A673 (cell line): ENCODE measurements at regions not wholly inside any gene's neighbourhood (a gene's known extent, or its start where the extent isn't known, plus 50 kb on each side); places are given as distances from the start of the nearest gene placed in this dataset.

Experiments
- BruUV-seq: library from RNA; stranded (reverse); fragments of 400-500 nt; replicated peaks from 2 replicates; lab custom pipeline; 2021; lab: Mats Ljungman, UMichigan
- CTCF ChIA-PET: fragments of 300-600 bp; sonication (Branson Sonifier 250); formaldehyde crosslinking; loops from one replicate; lab custom pipeline; 2022; ENCODE audit warnings: antibody characterized with exemption; lab: Charles Lee
- POLR2A ChIA-PET: fragments of 300-600 bp; sonication (Branson Sonifier 250); formaldehyde crosslinking; loops from one replicate; lab custom pipeline; 2022; ENCODE audit warnings: antibody characterized with exemption; ENCODE audit not compliant: low non-redundant PET; lab: Charles Lee
- DNase-seq: peaks from one replicate; pipeline ENCODE4 v3.0.0-alpha.2; 2015; ENCODE audit warnings: low spot score
- H3K27ac ChIP-seq: fragments of 200-600 bp; sonication (generic); 2 replicates; pipeline ENCODE4 v1.5.1; 2016; ENCODE audit warnings: mixed run types, low read depth, mild to moderate bottlenecking, mixed read lengths, antibody characterized with exemption, low read length; ENCODE audit not compliant: poor library complexity, severe bottlenecking
- H3K27me3 ChIP-seq: fragments of 200-600 bp; sonication (generic); replicated peaks from 2 replicates; pipeline ENCODE4 v1.6.1; 2017; ENCODE audit warnings: mixed run types, low read depth, mild to moderate bottlenecking, mixed read lengths, antibody characterized with exemption, low read length; ENCODE audit not compliant: insufficient read depth, poor library complexity
- H3K36me3 ChIP-seq: fragments of 200-600 bp; sonication (generic); 2 replicates; pipeline ENCODE4 v1.6.1; 2016; ENCODE audit warnings: mixed run types, mild to moderate bottlenecking, mixed read lengths, antibody characterized with exemption, low read length; ENCODE audit not compliant: insufficient read depth, poor library complexity, severe bottlenecking
- H3K4me1 ChIP-seq: fragments of 200-600 bp; sonication (generic); 2 replicates; pipeline ENCODE4 v1.6.1; 2017; ENCODE audit warnings: mixed run types, mild to moderate bottlenecking, mixed read lengths, antibody characterized with exemption, low read length; ENCODE audit not compliant: insufficient read depth, poor library complexity, severe bottlenecking
- H3K4me3 ChIP-seq: fragments of 200-600 bp; sonication (generic); 2 replicates; pipeline ENCODE4 v1.5.1; 2016; ENCODE audit warnings: low read depth, mixed run types, mild to moderate bottlenecking, mixed read lengths, low read length; ENCODE audit not compliant: poor library complexity, severe bottlenecking
- H3K9me3 ChIP-seq: fragments of 200-600 bp; sonication (generic); 2 replicates; pipeline ENCODE4 v1.6.1; 2016; ENCODE audit warnings: mixed run types, low read depth, mild to moderate bottlenecking, mixed read lengths, antibody characterized with exemption, low read length; ENCODE audit not compliant: poor library complexity, severe bottlenecking
- EZH2 ChIP-seq: fragments of 200-600 bp; sonication (generic); IDR thresholded peaks from 2 replicates; pipeline ENCODE4 v1.6.1; 2017; ENCODE audit warnings: borderline replicate concordance, low read depth, mild to moderate bottlenecking, mixed read lengths, antibody characterized with exemption, low read length; ENCODE audit not compliant: poor library complexity, severe bottlenecking
- intact Hi-C: fragments of 100-400 bp; cut with micrococcal nuclease; formaldehyde crosslinking; loops from one replicate; pipeline ENCODE4 v1.10.0; 2022; ENCODE audit not compliant: unreplicated experiment
- TF ChIP-seq, protein P1 (sequence below): fragments of 300-800, 200-600 bp; sonication (generic); conservative IDR thresholded peaks from 2 replicates; pipeline ENCODE4 v1.5.1; 2017; ENCODE audit warnings: low read depth, mild to moderate bottlenecking, antibody characterized with exemption, low read length, moderate library complexity, mixed read lengths

DNA sequence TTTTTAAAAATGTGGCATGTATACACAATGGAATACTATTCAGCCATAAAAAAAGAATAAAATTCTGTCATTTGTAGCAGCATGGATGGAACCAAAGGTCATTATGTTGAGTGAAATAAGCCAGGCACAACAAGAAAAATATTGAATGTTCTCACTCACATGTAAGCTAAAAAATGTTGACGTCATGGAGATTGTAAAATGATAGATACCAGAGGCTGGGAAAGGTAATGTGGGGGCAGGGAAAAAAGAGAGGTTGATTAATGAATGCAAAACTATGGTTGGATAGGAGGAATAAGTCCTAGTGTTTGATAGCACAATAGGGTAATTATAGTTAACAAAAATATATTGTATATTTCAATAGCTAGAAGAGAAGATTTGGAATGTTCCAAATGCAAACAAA lies 89.1 kb upstream of the SLC35F3 start:
- no peaks in the 10 kb centered on the region for H3K36me3 ChIP-seq
- DNase-seq: no peak
- H3K27me3 ChIP-seq: peaks cover 33% of the 10 kb centered on the region
- no peaks in the 10 kb centered on the region for H3K9me3 ChIP-seq
- ChIA-PET POLR2A (no interaction called here), CTCF (no interaction called here)
- H3K4me3 ChIP-seq: no peak overlapping the region
- no TSS peak for BruUV-seq
- no peak for TF ChIP-seq EZH2
- TF ChIP-seq, protein P1, sequence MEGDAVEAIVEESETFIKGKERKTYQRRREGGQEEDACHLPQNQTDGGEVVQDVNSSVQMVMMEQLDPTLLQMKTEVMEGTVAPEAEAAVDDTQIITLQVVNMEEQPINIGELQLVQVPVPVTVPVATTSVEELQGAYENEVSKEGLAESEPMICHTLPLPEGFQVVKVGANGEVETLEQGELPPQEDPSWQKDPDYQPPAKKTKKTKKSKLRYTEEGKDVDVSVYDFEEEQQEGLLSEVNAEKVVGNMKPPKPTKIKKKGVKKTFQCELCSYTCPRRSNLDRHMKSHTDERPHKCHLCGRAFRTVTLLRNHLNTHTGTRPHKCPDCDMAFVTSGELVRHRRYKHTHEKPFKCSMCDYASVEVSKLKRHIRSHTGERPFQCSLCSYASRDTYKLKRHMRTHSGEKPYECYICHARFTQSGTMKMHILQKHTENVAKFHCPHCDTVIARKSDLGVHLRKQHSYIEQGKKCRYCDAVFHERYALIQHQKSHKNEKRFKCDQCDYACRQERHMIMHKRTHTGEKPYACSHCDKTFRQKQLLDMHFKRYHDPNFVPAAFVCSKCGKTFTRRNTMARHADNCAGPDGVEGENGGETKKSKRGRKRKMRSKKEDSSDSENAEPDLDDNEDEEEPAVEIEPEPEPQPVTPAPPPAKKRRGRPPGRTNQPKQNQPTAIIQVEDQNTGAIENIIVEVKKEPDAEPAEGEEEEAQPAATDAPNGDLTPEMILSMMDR: no peak
- intact Hi-C loops: no loop called here
- no peaks in the 10 kb centered on the region for H3K4me1 ChIP-seq
- no peak overlapping the region for H3K27ac ChIP-seq

- peaks cover 34% of the 10 kb centered on the region for H3K27me3 ChIP-seq
- BruUV-seq: no TSS peak
- H3K4me1 ChIP-seq: no peaks in the 10 kb centered on the region
- ChIA-PET CTCF (no interaction called here), POLR2A (no interaction called here)
- H3K36me3 ChIP-seq: no peaks in the 10 kb centered on the region
- intact Hi-C loops: no loop called here
- H3K27ac ChIP-seq: no peak overlapping the region
- H3K4me3 ChIP-seq: no peak overlapping the region
- TF ChIP-seq EZH2: no peak
- TF ChIP-seq, protein P1: no peak
- H3K9me3 ChIP-seq: no peaks in the 10 kb centered on the region
- DNase-seq: no peak
These were observed 88.6 kb upstream of the SLC35F3 start for GRCh38 chr1:233815865-233816264.

DNA sequence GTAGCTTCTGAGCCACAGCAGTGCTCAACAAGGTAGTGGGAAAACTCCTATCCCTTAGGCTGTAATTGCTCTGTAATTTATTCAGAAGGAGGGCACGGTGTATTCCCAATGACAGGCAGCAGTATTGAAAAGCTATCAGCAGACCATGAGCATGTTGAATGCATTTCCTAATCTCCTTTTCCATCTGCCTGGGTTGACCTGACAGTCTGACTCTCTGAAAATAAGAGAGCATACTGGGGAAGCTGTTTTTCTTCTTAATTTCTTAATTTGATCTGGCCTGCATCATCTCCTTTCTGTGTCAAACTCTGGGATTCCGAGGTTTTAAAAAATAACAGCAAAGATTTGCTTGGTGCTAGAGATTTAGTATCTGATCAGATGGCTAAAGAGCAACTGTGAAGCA lies 88.1 kb upstream of the SLC35F3 start:
- Histone ChIP-seq H3K27ac (no peak overlapping the region), H3K4me1 (no peaks in the 10 kb centered on the region), H3K36me3 (no peaks in the 10 kb centered on the region), H3K4me3 (no peak overlapping the region), H3K27me3 (peaks cover 39% of the 10 kb centered on the region), H3K9me3 (no peaks in the 10 kb centered on the region)
- CTCF ChIA-PET: no interaction called here
- TF ChIP-seq, protein P1: no peak
- no peak for TF ChIP-seq EZH2
- BruUV-seq: no TSS peak
- POLR2A ChIA-PET: no interaction called here
- no peak for DNase-seq
- intact Hi-C loops: no loop called here
